H9 (cell line): ENCODE measurements at regions not wholly inside any gene's neighbourhood (a gene's known extent, or its start where the extent isn't known, plus 50 kb on each side); places are given as distances from the start of the nearest gene placed in this dataset.

Experiments used
- DNase-seq: peaks from one replicate; pipeline ENCODE4 v3.0.0-alpha.2; 2017
- H2AFZ ChIP-seq: one replicate; pipeline ENCODE4 v1.6.1; 2013; ENCODE audit warnings: mild to moderate bottlenecking, low read length, control low read depth, moderate library complexity
- H2AK5ac ChIP-seq: 2 replicates; pipeline ENCODE4 v1.6.1; 2013; ENCODE audit warnings: low read length, control low read depth, mixed read lengths; ENCODE audit not compliant: insufficient read length
- H2BK120ac ChIP-seq: one replicate; pipeline ENCODE4 v1.6.1; 2013; ENCODE audit warnings: low read depth, mild to moderate bottlenecking, low read length, control low read depth, inconsistent platforms; ENCODE audit not compliant: poor library complexity, severe bottlenecking
- H2BK12ac ChIP-seq: 2 replicates; pipeline ENCODE4 v1.6.1; 2013; ENCODE audit warnings: low read length, control low read depth, mixed read lengths, low read depth; ENCODE audit not compliant: insufficient read length
- H2BK15ac ChIP-seq: 2 replicates; pipeline ENCODE4 v1.6.1; 2013; ENCODE audit warnings: low read depth, low read length, control low read depth
- H2BK20ac ChIP-seq: one replicate; pipeline ENCODE4 v1.6.1; 2013; ENCODE audit warnings: low read depth, mild to moderate bottlenecking, low read length, control low read depth, inconsistent platforms; ENCODE audit not compliant: poor library complexity, severe bottlenecking
- H2BK5ac ChIP-seq: 2 replicates; pipeline ENCODE4 v1.6.1; 2013; ENCODE audit warnings: low read length, control low read depth, mixed read lengths; ENCODE audit not compliant: insufficient read length
- H3K14ac ChIP-seq: 2 replicates; pipeline ENCODE4 v1.6.1; 2013; ENCODE audit warnings: low read length, control low read depth; ENCODE audit not compliant: insufficient read depth
- H3K18ac ChIP-seq: 2 replicates; pipeline ENCODE4 v1.6.1; 2013; ENCODE audit warnings: low read depth, mild to moderate bottlenecking, mixed read lengths, low read length, control low read depth; ENCODE audit not compliant: insufficient read length
- H3K23ac ChIP-seq: 2 replicates; pipeline ENCODE4 v1.6.1; 2013; ENCODE audit warnings: low read length, control low read depth, mixed read lengths, low read depth; ENCODE audit not compliant: insufficient read length
- H3K23me2 ChIP-seq: 2 replicates; pipeline ENCODE4 v1.6.1; 2013; ENCODE audit warnings: low read depth, mild to moderate bottlenecking, mixed read lengths, low read length, control low read depth; ENCODE audit not compliant: insufficient read length, poor library complexity, severe bottlenecking
- H3K27ac ChIP-seq: 2 replicates; pipeline ENCODE4 v1.5.1; 2013; ENCODE audit warnings: low read length, control low read depth, mixed read lengths, low read depth; ENCODE audit not compliant: insufficient read length
- H3K27me3 ChIP-seq: 2 replicates; pipeline ENCODE4 v1.6.1; 2013; ENCODE audit warnings: low read length, control low read depth, inconsistent platforms; ENCODE audit not compliant: insufficient read depth
- H3K4ac ChIP-seq: 2 replicates; pipeline ENCODE4 v1.6.1; 2013; ENCODE audit warnings: low read depth, mild to moderate bottlenecking, control low read depth, inconsistent platforms, low read length, moderate library complexity
- H3K4me1 ChIP-seq: 2 replicates; pipeline ENCODE4 v1.6.1; 2013; ENCODE audit warnings: low read length, control low read depth, inconsistent platforms; ENCODE audit not compliant: insufficient read depth
- H3K4me2 ChIP-seq: 2 replicates; pipeline ENCODE4 v1.6.1; 2013; ENCODE audit warnings: low read length, control low read depth, mixed read lengths; ENCODE audit not compliant: insufficient read length, insufficient read depth
- H3K56ac ChIP-seq: 2 replicates; pipeline ENCODE4 v1.6.1; 2013; ENCODE audit warnings: low read depth, mild to moderate bottlenecking, mixed read lengths, low read length, control low read depth; ENCODE audit not compliant: insufficient read length
- H3K79me1 ChIP-seq: 2 replicates; pipeline ENCODE4 v1.6.1; 2013; ENCODE audit warnings: low read depth, mild to moderate bottlenecking, moderate library complexity, low read length, control low read depth, inconsistent platforms; ENCODE audit not compliant: insufficient read depth, poor library complexity, severe bottlenecking
- H3K79me2 ChIP-seq: 2 replicates; pipeline ENCODE4 v1.6.1; 2013; ENCODE audit warnings: low read length, control low read depth, inconsistent platforms; ENCODE audit not compliant: insufficient read depth
- H3K9ac ChIP-seq: 2 replicates; pipeline ENCODE4 v1.6.1; 2013; ENCODE audit warnings: low read length, control low read depth, mixed read lengths; ENCODE audit not compliant: insufficient read length; ENCODE audit errors: extremely low read depth
- H3K9me3 ChIP-seq: one replicate; pipeline ENCODE4 v1.6.1; 2013; ENCODE audit warnings: low read depth, low read length, inconsistent platforms; ENCODE audit not compliant: control insufficient read depth
- H3T11ph ChIP-seq: one replicate; pipeline ENCODE4 v1.6.1; 2013; ENCODE audit warnings: mild to moderate bottlenecking, low read length, control low read depth, inconsistent platforms
- H4K20me1 ChIP-seq: one replicate; pipeline ENCODE4 v1.6.1; 2013; ENCODE audit not compliant: control insufficient read depth, insufficient read length, insufficient read depth
- H4K5ac ChIP-seq: 2 replicates; pipeline ENCODE4 v1.6.1; 2013; ENCODE audit warnings: low read depth, mild to moderate bottlenecking, mixed read lengths, low read length, control low read depth; ENCODE audit not compliant: insufficient read length
- H4K8ac ChIP-seq: replicated peaks from 2 replicates; pipeline ENCODE4 v1.6.1; 2013; ENCODE audit warnings: low read length, control low read depth, mixed read lengths, low read depth; ENCODE audit not compliant: insufficient read length
- H4K91ac ChIP-seq: 2 replicates; pipeline ENCODE4 v1.6.1; 2013; ENCODE audit warnings: low read depth, mild to moderate bottlenecking, moderate library complexity, mixed read lengths, low read length, control low read depth; ENCODE audit not compliant: insufficient read length
- H3K27ac Mint-ChIP-seq, 3 experiments: 2 replicates in 2 of 3; 3 replicates in 1 of 3; pipeline ENCODE4 v1.8.0; 2020 to 2021; ENCODE audit warnings: mixed read lengths in 3 of 3, mild to moderate bottlenecking in 1 of 3, moderate library complexity in 1 of 3
- H3K27me3 Mint-ChIP-seq: 2 replicates; pipeline ENCODE4 v1.8.0; 2021; ENCODE audit warnings: low read depth, mild to moderate bottlenecking, moderate library complexity, mixed read lengths
- H3K36me3 Mint-ChIP-seq, 3 experiments: 2 replicates in 2 of 3; 3 replicates in 1 of 3; pipeline ENCODE4 v1.8.0; 2020 to 2021; ENCODE audit warnings: low read depth in 3 of 3, mixed read lengths in 3 of 3; ENCODE audit not compliant: insufficient read depth in 1 of 3
- H3K4me1 Mint-ChIP-seq, 2 experiments: 2 replicates each; pipeline ENCODE4 v1.8.0; 2020; ENCODE audit warnings: mixed read lengths in 2 of 2
- H3K4me3 Mint-ChIP-seq, 2 experiments: 2 replicates in 1 of 2; 3 replicates in 1 of 2; pipeline ENCODE4 v1.8.0; 2020 to 2021; ENCODE audit warnings: mild to moderate bottlenecking in 2 of 2, mixed read lengths in 2 of 2, moderate library complexity in 1 of 2
- H3K9me3 Mint-ChIP-seq, 2 experiments: 2 replicates in 1 of 2; 3 replicates in 1 of 2; pipeline ENCODE4 v1.8.0; 2020; ENCODE audit warnings: mild to moderate bottlenecking in 2 of 2, mixed read lengths in 2 of 2, moderate library complexity in 1 of 2
- WGBS: extraction: QIAGEN DNeasy Blood & Tissue Kit; methylation state at CpG from one replicate; pipeline ENCODE4 v1.1.7; 2013; ENCODE audit warnings: missing lambda C conversion rate, low lambda C conversion rate, mixed read lengths; ENCODE audit not compliant: insufficient read length; ENCODE audit errors: extremely low coverage; 5-methylcytosine and 5-hydroxymethylcytosine counted together
- TF ChIP-seq, protein P1 (sequence below): fragments of 200-600 bp; sonication (generic); conservative IDR thresholded peaks from 3 replicates; pipeline ENCODE4 v1.8.0; 2021; ENCODE audit warnings: antibody characterized with exemption, mild to moderate bottlenecking

DNA sequence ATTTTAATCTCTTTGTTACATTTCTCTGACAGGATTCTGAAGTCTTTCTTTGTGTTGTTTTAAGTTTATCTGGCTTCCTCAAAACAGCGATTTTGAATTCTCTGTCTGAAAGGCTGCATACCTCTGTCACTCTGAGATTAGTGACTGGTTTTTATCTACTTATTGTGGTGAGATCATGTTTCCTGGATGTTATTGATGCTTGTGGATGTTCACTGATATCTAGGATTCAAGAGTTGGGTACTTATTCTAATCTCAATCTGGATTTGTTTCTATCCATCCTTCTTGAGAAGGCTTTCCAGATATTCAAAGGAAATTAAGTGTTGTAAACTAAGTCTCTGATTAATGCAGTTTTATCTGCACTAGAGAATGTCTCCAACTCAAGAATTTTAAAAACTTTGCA lies 1076.1 kb upstream of the ADGRB3 start:
- H3K18ac ChIP-seq = no peak overlapping the region
- H3K36me3 Mint-ChIP-seq = peaks cover 0 to 9% (median 2%) of the 10 kb centered on the region in 3 experiments; a peak in 5 of 7 replicates
- no peaks in the 10 kb centered on the region for H3K79me1 ChIP-seq
- H2BK120ac ChIP-seq = no peak overlapping the region
- no peaks in the 10 kb centered on the region for H3K27me3 ChIP-seq
- no peak overlapping the region for H3K4ac ChIP-seq
- H4K91ac ChIP-seq = no peak overlapping the region
- no peak overlapping the region for H4K5ac ChIP-seq
- H3K9me3 Mint-ChIP-seq = peaks cover 6 to 14% of the 10 kb centered on the region in 2 experiments; a peak in 3 of 5 replicates
- H3K56ac ChIP-seq = no peak overlapping the region
- no peak overlapping the region for H2AFZ ChIP-seq
- H4K8ac ChIP-seq = no peak overlapping the region
- H2BK5ac ChIP-seq = no peak overlapping the region
- H2BK12ac ChIP-seq = no peak overlapping the region
- no peaks in the 10 kb centered on the region for H3K4me1 ChIP-seq
- no peaks in the 10 kb centered on the region for H3K27me3 Mint-ChIP-seq
- H3K27ac ChIP-seq = no peak overlapping the region
- H3K27ac Mint-ChIP-seq = no peak overlapping the region
- no peak overlapping the region for H3K4me3 Mint-ChIP-seq
- no peaks in the 10 kb centered on the region for H3K23me2 ChIP-seq
- no peaks in the 10 kb centered on the region for H3K79me2 ChIP-seq
- no peaks in the 10 kb centered on the region for H4K20me1 ChIP-seq
- no peak overlapping the region for H3T11ph ChIP-seq
- no peaks in the 10 kb centered on the region for H3K9me3 ChIP-seq
- H3K23ac ChIP-seq = no peak overlapping the region
- H2BK20ac ChIP-seq = no peak overlapping the region
- WGBS = no CpG with 5 or more reads among the region's 1 CpG
- H2AK5ac ChIP-seq = no peak overlapping the region
- no peak overlapping the region for H2BK15ac ChIP-seq
- no peak for DNase-seq
- no peaks in the 10 kb centered on the region; a peak in 1 of 4 replicates for H3K4me1 Mint-ChIP-seq
- H3K14ac ChIP-seq = no peak overlapping the region
- no peak overlapping the region for H3K4me2 ChIP-seq
- H3K9ac ChIP-seq = no peak overlapping the region
- TF ChIP-seq, protein P1, sequence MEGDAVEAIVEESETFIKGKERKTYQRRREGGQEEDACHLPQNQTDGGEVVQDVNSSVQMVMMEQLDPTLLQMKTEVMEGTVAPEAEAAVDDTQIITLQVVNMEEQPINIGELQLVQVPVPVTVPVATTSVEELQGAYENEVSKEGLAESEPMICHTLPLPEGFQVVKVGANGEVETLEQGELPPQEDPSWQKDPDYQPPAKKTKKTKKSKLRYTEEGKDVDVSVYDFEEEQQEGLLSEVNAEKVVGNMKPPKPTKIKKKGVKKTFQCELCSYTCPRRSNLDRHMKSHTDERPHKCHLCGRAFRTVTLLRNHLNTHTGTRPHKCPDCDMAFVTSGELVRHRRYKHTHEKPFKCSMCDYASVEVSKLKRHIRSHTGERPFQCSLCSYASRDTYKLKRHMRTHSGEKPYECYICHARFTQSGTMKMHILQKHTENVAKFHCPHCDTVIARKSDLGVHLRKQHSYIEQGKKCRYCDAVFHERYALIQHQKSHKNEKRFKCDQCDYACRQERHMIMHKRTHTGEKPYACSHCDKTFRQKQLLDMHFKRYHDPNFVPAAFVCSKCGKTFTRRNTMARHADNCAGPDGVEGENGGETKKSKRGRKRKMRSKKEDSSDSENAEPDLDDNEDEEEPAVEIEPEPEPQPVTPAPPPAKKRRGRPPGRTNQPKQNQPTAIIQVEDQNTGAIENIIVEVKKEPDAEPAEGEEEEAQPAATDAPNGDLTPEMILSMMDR = no peak
